HepG2 (cell line): ENCODE measurements at regions not wholly inside any gene's neighbourhood (a gene's known extent, or its start where the extent isn't known, plus 50 kb on each side); places are given as distances from the start of the nearest gene placed in this dataset.

Experiments
- ATAC-seq: fragments of 200-7000 bp; cut with Tn5 transposase; 3 replicates; pipeline ENCODE4 v1.9.1; 2020; ENCODE audit warnings: mild to moderate bottlenecking, moderate library complexity
- BruUV-seq: library from RNA; stranded (reverse); fragments of 400-500 nt; replicated peaks from 2 replicates; lab custom pipeline; 2021; lab: Mats Ljungman, UMichigan
- CTCF ChIA-PET: fragments of 300-600 bp; formaldehyde crosslinking; extraction: SDS; loops from one replicate; lab custom pipeline; 2021; ENCODE audit warnings: low total read pairs, inconsistent platforms, low intra/inter-chr PET ratio; lab: Yijun Ruan, JAX
- POLR2A ChIA-PET: fragments of 350-600 bp; sonication (Branson Sonifier 250); formaldehyde crosslinking; loops from one replicate; lab custom pipeline; 2020; ENCODE audit warnings: antibody characterized with exemption, inconsistent platforms; lab: Yijun Ruan, JAX
- DNase-seq: peaks from one replicate; pipeline ENCODE4 v3.0.0-alpha.2; 2015; ENCODE audit warnings: low spot score
- FAIRE-seq: peaks from 3 replicates; lab custom pipeline; 2011; peaks lifted over from hg19 to GRCh38; lab: Jason Lieb, UNC
- H2AFZ ChIP-seq: one replicate; pipeline ENCODE4 v1.6.1; 2011; ENCODE audit warnings: low read length, inconsistent platforms
- H3K27ac ChIP-seq: fragments of 300-600 bp; 3 replicates; pipeline ENCODE4 v1.8.0; 2011; ENCODE audit warnings: mixed run types, mild to moderate bottlenecking, mixed read lengths, low read length, inconsistent platforms; ENCODE audit not compliant: insufficient read depth; ENCODE audit errors: extremely low read length
- H3K27me3 ChIP-seq, 2 experiments: fragments of 200-600 bp in 1 of 2; 2 replicates in 1 of 2; 3 replicates in 1 of 2; pipeline versions ENCODE4 v1.6.0 to v1.8.0; 2011; ENCODE audit warnings: low read length in 2 of 2, mild to moderate bottlenecking in 2 of 2, moderate library complexity in 2 of 2, inconsistent platforms in 1 of 2; ENCODE audit not compliant: insufficient read depth in 2 of 2, control insufficient read depth in 1 of 2
- H3K36me3 ChIP-seq, 2 experiments: fragments of 200-600 bp in 1 of 2; replicated peaks in 1 of 2; 2 replicates in 1 of 2; 3 replicates in 1 of 2; pipeline versions ENCODE4 v1.5.1 to v1.8.0; 2011; ENCODE audit warnings: low read length in 2 of 2, inconsistent platforms in 1 of 2; ENCODE audit not compliant: insufficient read depth in 2 of 2, control insufficient read depth in 1 of 2
- H3K4me1 ChIP-seq: 2 replicates; pipeline ENCODE4 v1.5.1; 2012; ENCODE audit warnings: low read length, inconsistent platforms; ENCODE audit not compliant: insufficient read depth
- H3K4me2 ChIP-seq: 2 replicates; pipeline ENCODE4 v1.6.0; 2011; ENCODE audit warnings: low read depth, low read length, inconsistent platforms
- H3K4me3 ChIP-seq, 3 experiments: fragments of 200-600 bp in 1 of 3; sonication (generic), shearing (Covaris generic) in 1 of 3; replicated peaks in 1 of 3; 2 replicates each; pipeline ENCODE4 v1.5.1; 2011 to 2016; ENCODE audit warnings: low read length in 3 of 3, inconsistent platforms in 2 of 3, low read depth in 2 of 3, mild to moderate bottlenecking in 2 of 3, control low read depth in 1 of 3, mixed read lengths in 1 of 3; ENCODE audit not compliant: insufficient read depth in 1 of 3
- H3K79me2 ChIP-seq: one replicate; pipeline ENCODE4 v1.6.1; 2011; ENCODE audit warnings: low read length, inconsistent platforms; ENCODE audit not compliant: insufficient read depth
- H3K9ac ChIP-seq: 2 replicates; pipeline ENCODE4 v1.6.0; 2011; ENCODE audit warnings: mild to moderate bottlenecking, low read depth, low read length, inconsistent platforms; ENCODE audit not compliant: insufficient read depth
- H3K9me3 ChIP-seq: 2 replicates; pipeline ENCODE4 v1.5.1; 2012; ENCODE audit warnings: mild to moderate bottlenecking, low read length
- H4K20me1 ChIP-seq: 2 replicates; pipeline ENCODE4 v1.6.0; 2011; ENCODE audit warnings: inconsistent platforms, mild to moderate bottlenecking, low read length, moderate library complexity; ENCODE audit not compliant: insufficient read depth
- HBP1 ChIP-seq: IDR thresholded peaks from 2 replicates; pipeline ENCODE4 v1.6.1; 2016; ENCODE audit warnings: low read depth, control low read depth
- JARID2 ChIP-seq: sonication (generic); formaldehyde crosslinking; IDR thresholded peaks from 2 replicates; pipeline ENCODE4 v1.8.1; 2023; ENCODE audit warnings: missing genetic modification reagents, inconsistent platforms; ENCODE audit not compliant: insufficient replicate concordance
- JDP2 ChIP-seq: sonication (generic); formaldehyde crosslinking; IDR thresholded peaks from 2 replicates; pipeline ENCODE4 v1.8.1; 2022; ENCODE audit warnings: missing genetic modification reagents, borderline replicate concordance
- RARG ChIP-seq: sonication (generic); formaldehyde crosslinking; IDR thresholded peaks from 2 replicates; pipeline ENCODE4 v1.4.0; 2020; ENCODE audit warnings: low read depth, mild to moderate bottlenecking, missing genetic modification reagents
- TEF ChIP-seq: sonication (generic); formaldehyde crosslinking; IDR thresholded peaks from 2 replicates; pipeline ENCODE4 v1.5.0; 2020; ENCODE audit warnings: missing genetic modification reagents
- ZNF367 ChIP-seq: sonication (generic); formaldehyde crosslinking; IDR thresholded peaks from 2 replicates; pipeline ENCODE4 v1.4.0; 2020; ENCODE audit warnings: missing genetic modification reagents, borderline replicate concordance
- ZNF687 ChIP-seq: sonication (generic); formaldehyde crosslinking; IDR thresholded peaks from 2 replicates; pipeline ENCODE4 v1.5.1; 2020; ENCODE audit warnings: mild to moderate bottlenecking, missing genetic modification reagents, moderate library complexity
- ZNF724P ChIP-seq: sonication (generic); formaldehyde crosslinking; IDR thresholded peaks from 2 replicates; pipeline ENCODE4 v1.8.0; 2022; ENCODE audit warnings: missing genetic modification reagents, borderline replicate concordance
- WGBS: methylation state at CpG from one replicate; pipeline ENCODE4 v1.1.6; 2017; ENCODE audit warnings: low lambda C conversion rate; 5-methylcytosine and 5-hydroxymethylcytosine counted together
- in situ Hi-C: cut with HindIII; loops from 2 replicates; pipeline ENCODE4 v1.10.0; 2017; ENCODE audit warnings: low pct_unique_long_range_greater_than_20kb; ENCODE audit not compliant: extremely low pct_ligation_motif_present
- intact Hi-C: fragments of 100-400 bp; cut with micrococcal nuclease; formaldehyde crosslinking; loops from one replicate; pipeline ENCODE4 v1.10.0; 2022; ENCODE audit not compliant: unreplicated experiment
- TF ChIP-seq, protein P1 (sequence below): sonication (generic); formaldehyde crosslinking; conservative IDR thresholded peaks from 2 replicates; pipeline ENCODE4 v1.4.0; 2020; ENCODE audit warnings: missing genetic modification reagents
- TF ChIP-seq, protein P2 (sequence below): fragments of 450-650 bp; IDR thresholded peaks from 2 replicates; pipeline ENCODE4 v1.6.1; 2017; ENCODE audit warnings: mild to moderate bottlenecking

DNA sequence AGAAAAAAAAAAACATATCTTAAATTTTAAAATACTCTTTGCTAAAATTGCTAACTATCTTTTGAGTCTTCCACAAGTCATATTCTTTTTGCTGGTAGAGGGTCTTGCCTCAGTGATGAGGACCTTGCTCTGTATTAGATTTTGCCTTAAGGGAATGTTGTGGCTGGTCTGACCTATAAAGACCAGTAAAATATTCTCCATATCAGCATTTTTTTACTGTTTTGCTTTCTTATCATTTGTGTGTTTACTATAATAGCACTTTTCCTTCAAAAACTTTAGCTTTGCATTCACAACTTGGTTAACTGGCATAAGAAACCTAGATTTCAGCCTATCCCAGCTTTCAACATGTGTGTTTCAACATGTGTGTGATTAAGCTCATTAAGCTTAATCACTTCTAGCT lies 224.7 kb upstream of the CDH18 start (continued):
- TF ChIP-seq RARG (CRISPR knock-in tag): no peak

DNA sequence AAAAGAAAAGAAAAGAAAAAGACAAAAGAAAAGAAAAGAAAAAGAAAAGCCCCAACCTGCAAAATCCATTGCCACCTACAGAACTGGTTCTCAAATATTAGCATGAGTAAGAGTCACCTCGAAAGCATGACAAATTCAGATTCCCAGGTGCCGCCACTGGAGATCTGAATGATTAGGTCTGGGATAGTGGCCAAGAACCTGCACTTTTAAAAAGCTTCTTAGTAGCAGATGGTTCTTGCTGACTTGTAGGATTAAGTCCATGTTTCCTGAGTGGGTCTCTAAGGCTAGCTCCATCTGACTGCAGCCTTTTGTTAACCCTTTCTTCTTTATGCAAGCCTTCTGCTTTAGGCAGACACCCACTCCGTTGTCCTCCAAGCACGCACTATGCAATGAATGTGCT lies 178.5 kb upstream of the CDH18 start:
- in situ Hi-C loops: no loop called here
- intact Hi-C loops: no loop called here
- POLR2A ChIA-PET: no interaction called here
- H3K9me3 ChIP-seq: no peaks in the 10 kb centered on the region; the same call in 1 of the 2 replicates
- ATAC-seq: no peak
- H3K36me3 ChIP-seq: no peaks in the 10 kb centered on the region
- no peak overlapping the region for H3K9ac ChIP-seq
- 23% methylated on average over 4 of the region's 4 CpGs for WGBS
- H3K27ac ChIP-seq: no peak overlapping the region
- TF ChIP-seq TEF (CRISPR knock-in tag) (no peak), ZNF687 (no peak), JDP2 (CRISPR knock-in tag) (no peak), ZNF367 (CRISPR knock-in tag) (no peak), JARID2 (CRISPR knock-in tag) (no peak), HBP1 (CRISPR knock-in tag) (no peak), ZNF724P (CRISPR knock-in tag) (no peak)
- TF ChIP-seq, protein P1, sequence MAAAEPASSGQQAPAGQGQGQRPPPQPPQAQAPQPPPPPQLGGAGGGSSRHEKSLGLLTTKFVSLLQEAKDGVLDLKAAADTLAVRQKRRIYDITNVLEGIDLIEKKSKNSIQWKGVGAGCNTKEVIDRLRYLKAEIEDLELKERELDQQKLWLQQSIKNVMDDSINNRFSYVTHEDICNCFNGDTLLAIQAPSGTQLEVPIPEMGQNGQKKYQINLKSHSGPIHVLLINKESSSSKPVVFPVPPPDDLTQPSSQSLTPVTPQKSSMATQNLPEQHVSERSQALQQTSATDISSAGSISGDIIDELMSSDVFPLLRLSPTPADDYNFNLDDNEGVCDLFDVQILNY (CRISPR knock-in tag): no peak
- TF ChIP-seq, protein P2, sequence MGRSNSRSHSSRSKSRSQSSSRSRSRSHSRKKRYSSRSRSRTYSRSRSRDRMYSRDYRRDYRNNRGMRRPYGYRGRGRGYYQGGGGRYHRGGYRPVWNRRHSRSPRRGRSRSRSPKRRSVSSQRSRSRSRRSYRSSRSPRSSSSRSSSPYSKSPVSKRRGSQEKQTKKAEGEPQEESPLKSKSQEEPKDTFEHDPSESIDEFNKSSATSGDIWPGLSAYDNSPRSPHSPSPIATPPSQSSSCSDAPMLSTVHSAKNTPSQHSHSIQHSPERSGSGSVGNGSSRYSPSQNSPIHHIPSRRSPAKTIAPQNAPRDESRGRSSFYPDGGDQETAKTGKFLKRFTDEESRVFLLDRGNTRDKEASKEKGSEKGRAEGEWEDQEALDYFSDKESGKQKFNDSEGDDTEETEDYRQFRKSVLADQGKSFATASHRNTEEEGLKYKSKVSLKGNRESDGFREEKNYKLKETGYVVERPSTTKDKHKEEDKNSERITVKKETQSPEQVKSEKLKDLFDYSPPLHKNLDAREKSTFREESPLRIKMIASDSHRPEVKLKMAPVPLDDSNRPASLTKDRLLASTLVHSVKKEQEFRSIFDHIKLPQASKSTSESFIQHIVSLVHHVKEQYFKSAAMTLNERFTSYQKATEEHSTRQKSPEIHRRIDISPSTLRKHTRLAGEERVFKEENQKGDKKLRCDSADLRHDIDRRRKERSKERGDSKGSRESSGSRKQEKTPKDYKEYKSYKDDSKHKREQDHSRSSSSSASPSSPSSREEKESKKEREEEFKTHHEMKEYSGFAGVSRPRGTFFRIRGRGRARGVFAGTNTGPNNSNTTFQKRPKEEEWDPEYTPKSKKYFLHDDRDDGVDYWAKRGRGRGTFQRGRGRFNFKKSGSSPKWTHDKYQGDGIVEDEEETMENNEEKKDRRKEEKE: no peak
- no peaks in the 10 kb centered on the region for H3K79me2 ChIP-seq
- H2AFZ ChIP-seq: no peak overlapping the region
- DNase-seq: no peak
- H3K4me1 ChIP-seq: no peaks in the 10 kb centered on the region
- CTCF ChIA-PET: no interaction called here
- no peaks in the 10 kb centered on the region for H3K27me3 ChIP-seq
- no peak overlapping the region for H3K4me3 ChIP-seq
- H3K4me2 ChIP-seq: no peak overlapping the region
- no peaks in the 10 kb centered on the region for H4K20me1 ChIP-seq
- FAIRE-seq: no peak
- no TSS peak for BruUV-seq
